IMR-90 (cell line): ENCODE measurements at regions not wholly inside any gene's neighbourhood (a gene's known extent, or its start where the extent isn't known, plus 50 kb on each side); places are given as distances from the start of the nearest gene placed in this dataset.

Experiments
- POLR2A ChIP-seq: IDR thresholded peaks from 2 replicates; pipeline ENCODE4 v1.6.1; 2012; ENCODE audit warnings: mild to moderate bottlenecking, low read depth, low read length
- RAD21 ChIP-seq: IDR thresholded peaks from 2 replicates; pipeline ENCODE4 v1.6.1; 2012; ENCODE audit warnings: low read length, improper control_type of control experiment
- SMC3 ChIP-seq: fragments of 150-350 bp; IDR thresholded peaks from 2 replicates; pipeline ENCODE4 v1.6.1; 2016; ENCODE audit warnings: low read depth, mild to moderate bottlenecking, antibody characterized with exemption, low read length, moderate library complexity
- USF2 ChIP-seq: fragments of 150-350 bp; IDR thresholded peaks from 2 replicates; pipeline ENCODE4 v1.6.1; 2017; ENCODE audit warnings: mild to moderate bottlenecking, antibody characterized with exemption, low read length, low read depth
- TF ChIP-seq, protein P1 (sequence below): conservative IDR thresholded peaks from 2 replicates; pipeline ENCODE4 v1.5.1; 2012; ENCODE audit warnings: mild to moderate bottlenecking, low read depth, low read length, improper control_type of control experiment

- TF ChIP-seq, protein P1, sequence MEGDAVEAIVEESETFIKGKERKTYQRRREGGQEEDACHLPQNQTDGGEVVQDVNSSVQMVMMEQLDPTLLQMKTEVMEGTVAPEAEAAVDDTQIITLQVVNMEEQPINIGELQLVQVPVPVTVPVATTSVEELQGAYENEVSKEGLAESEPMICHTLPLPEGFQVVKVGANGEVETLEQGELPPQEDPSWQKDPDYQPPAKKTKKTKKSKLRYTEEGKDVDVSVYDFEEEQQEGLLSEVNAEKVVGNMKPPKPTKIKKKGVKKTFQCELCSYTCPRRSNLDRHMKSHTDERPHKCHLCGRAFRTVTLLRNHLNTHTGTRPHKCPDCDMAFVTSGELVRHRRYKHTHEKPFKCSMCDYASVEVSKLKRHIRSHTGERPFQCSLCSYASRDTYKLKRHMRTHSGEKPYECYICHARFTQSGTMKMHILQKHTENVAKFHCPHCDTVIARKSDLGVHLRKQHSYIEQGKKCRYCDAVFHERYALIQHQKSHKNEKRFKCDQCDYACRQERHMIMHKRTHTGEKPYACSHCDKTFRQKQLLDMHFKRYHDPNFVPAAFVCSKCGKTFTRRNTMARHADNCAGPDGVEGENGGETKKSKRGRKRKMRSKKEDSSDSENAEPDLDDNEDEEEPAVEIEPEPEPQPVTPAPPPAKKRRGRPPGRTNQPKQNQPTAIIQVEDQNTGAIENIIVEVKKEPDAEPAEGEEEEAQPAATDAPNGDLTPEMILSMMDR: peak; percentile 69
- TF ChIP-seq RAD21 (peak; percentile 72), USF2 (no peak), SMC3 (peak; percentile 72), POLR2A (no peak)
Observed at GRCh38 chr3:27659279-27660021, 62.7 kb downstream of the EOMES start.
